ENCODE measurements at regions not wholly inside any gene's neighbourhood (a gene's known extent, or its start where the extent isn't known, plus 50 kb on each side); places are given as distances from the start of the nearest gene placed in this dataset.

DNA sequence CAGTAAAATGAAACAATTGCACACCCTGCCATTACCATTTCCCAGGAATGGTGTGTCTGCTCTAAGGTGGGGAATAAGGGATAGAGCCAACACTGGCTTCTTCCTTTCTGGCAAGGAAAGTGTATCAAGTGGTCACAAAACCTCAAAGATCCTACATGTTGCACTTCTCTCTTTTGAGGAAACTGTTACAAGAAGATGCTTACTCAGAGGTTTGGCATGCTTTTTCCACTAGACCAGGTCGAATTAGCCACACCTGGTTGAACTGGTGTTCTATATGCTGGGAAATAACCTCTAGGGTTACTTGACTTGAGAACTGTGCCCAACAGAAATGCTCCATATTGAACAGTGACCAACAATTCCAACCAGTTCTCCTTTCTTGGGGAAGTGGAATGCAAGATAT, 102.9 kb downstream of the LRRN1 start:
- H3K4me3 ChIP-seq (ENCODE audit: low read depth, low read length), result no peak overlapping the region
- DNase-seq (ENCODE audit: low read depth), result peak; percentile 46
- TF ChIP-seq, protein P1, sequence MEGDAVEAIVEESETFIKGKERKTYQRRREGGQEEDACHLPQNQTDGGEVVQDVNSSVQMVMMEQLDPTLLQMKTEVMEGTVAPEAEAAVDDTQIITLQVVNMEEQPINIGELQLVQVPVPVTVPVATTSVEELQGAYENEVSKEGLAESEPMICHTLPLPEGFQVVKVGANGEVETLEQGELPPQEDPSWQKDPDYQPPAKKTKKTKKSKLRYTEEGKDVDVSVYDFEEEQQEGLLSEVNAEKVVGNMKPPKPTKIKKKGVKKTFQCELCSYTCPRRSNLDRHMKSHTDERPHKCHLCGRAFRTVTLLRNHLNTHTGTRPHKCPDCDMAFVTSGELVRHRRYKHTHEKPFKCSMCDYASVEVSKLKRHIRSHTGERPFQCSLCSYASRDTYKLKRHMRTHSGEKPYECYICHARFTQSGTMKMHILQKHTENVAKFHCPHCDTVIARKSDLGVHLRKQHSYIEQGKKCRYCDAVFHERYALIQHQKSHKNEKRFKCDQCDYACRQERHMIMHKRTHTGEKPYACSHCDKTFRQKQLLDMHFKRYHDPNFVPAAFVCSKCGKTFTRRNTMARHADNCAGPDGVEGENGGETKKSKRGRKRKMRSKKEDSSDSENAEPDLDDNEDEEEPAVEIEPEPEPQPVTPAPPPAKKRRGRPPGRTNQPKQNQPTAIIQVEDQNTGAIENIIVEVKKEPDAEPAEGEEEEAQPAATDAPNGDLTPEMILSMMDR (conservative IDR thresholded peaks at IDR 0.05; ENCODE audit: low read depth, low read length), result no peak

DNA sequence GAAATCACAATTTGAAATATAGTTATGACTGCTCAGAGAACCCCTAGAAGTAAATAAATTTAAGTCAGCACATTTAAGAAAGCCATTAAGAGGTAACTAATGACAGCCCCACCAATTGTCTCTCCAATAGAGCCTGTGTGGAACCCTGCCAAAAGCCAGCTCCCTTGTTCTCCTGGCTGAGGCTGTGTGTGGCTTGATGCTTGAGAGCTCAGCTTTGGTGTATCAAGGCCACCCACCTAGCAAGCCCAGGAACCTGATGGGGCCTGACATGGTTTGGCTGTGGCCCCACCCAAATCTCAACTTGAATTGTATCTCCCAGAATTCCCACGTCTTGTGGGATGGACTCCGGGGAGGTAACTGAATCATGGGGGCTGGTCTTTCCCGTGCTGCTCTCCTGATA, 106.9 kb downstream of the LRRN1 start:
- no peak overlapping the region for H3K4me3 ChIP-seq (ENCODE audit: low read depth, low read length)
- no peak for DNase-seq (ENCODE audit: low read depth)
- TF ChIP-seq, protein P1 (conservative IDR thresholded peaks at IDR 0.05; ENCODE audit: low read depth, low read length), result no peak

DNA sequence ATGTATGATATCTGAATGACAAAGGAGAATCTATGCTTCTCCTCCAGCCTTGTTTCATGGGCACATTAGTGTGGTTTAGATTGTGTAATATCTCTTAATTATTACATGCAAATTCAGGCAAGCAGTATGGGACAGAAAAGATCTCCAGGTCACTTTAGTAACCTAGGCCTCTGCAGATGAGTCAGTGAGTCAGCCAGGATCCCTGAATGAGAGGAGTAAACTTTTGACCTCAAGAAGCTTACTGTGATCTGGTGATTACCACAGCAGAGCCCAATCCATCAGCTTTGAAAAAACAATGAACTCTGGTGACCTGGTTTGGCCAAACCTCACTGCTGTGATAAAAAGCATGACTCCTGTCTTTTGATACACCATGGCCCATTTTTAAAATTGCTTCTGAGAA, 107.8 kb downstream of the LRRN1 start:
- TF ChIP-seq, protein P1 (conservative IDR thresholded peaks at IDR 0.05; ENCODE audit: low read depth, low read length), result no peak
- DNase-seq (ENCODE audit: low read depth), result no peak
- H3K4me3 ChIP-seq (ENCODE audit: low read depth, low read length), result no peak overlapping the region

DNA sequence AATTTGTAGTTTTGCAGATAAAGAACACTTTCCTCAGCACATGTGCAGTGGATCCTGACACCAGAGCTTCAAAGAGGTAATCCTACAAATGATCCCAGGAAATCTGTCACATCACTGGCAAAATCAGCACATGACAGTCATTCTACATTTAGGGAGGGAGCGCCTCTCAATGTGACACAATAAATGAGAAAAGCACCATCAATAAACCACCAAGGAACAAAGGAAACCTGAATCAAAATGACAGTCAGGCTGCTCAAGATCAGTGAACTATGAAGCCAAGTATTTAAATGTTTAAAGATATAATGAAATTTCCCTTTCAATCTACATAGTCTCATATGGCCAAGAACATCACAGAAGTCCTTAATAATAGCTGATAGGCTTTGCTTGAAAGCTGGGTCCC, 119.5 kb downstream of the LRRN1 start:
- no peak overlapping the region for H3K4me3 ChIP-seq (ENCODE audit: low read depth, low read length)
- DNase-seq (ENCODE audit: low read depth), result no peak
- TF ChIP-seq, protein P1 (conservative IDR thresholded peaks at IDR 0.05; ENCODE audit: low read depth, low read length), result no peak

DNA sequence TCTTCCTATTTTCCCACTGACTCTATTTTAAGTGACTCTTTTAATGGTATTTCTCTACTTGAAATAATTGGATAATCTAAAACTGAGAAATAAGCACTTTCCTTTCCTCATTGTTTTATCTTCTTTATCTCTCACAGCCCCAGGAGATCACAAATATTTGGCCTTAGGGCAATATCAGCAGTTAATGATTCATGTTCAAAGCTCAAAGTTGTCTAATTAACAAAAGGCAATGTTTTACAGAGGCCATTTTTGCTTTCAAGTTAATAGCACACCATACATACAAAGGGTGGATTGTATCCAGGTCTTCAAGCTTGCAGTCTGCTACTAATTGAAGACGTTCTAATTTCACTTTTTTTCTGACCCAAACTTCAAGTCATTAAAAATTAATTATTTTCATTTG, 120.1 kb downstream of the LRRN1 start:
- TF ChIP-seq, protein P1 (conservative IDR thresholded peaks at IDR 0.05; ENCODE audit: low read depth, low read length), result no peak
- H3K4me3 ChIP-seq (ENCODE audit: low read depth, low read length), result no peak overlapping the region
- no peak for DNase-seq (ENCODE audit: low read depth)

DNA sequence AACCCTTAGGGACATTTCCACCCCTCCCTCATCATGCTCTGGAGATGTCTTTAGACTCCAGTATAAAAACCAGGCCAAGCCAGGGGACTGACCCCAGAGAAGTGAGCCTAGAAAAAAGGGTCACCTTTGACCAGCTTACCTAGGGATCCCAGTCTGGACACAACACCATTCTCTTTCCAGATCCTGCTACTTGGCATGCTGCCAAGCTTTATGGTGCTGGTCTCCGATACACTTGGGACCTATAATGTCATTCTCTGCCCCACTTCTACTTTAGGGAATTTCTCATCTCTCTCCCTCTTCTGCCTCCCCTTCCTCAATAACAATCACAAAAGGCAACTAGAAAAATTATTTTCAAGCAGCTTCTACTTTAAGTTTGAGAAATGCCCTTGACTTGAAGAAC, 124.4 kb downstream of the LRRN1 start:
- no peak overlapping the region for H3K4me3 ChIP-seq (ENCODE audit: low read depth, low read length)
- TF ChIP-seq, protein P1 (conservative IDR thresholded peaks at IDR 0.05; ENCODE audit: low read depth, low read length), result no peak
- DNase-seq (ENCODE audit: low read depth), result no peak

DNA sequence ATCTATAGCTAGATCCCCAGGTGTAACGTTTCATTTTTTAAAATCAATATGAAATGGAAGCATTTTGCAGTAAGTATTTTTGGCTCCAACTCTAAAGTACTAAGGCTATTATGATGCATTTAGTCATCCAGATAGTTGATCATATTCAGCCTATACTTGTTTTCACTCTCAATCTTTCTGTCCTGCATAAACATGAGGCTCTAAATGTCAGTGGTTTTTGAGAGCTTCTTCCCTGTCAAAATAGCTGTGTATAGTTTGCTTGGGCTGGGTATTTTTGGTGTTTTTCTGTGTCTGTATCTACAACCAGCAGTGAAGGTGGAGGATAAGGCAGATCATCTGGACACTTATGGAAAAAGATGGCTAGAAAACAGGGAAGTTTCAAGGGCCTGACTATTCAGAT, 128.0 kb downstream of the LRRN1 start:
- TF ChIP-seq, protein P1 (conservative IDR thresholded peaks at IDR 0.05; ENCODE audit: low read depth, low read length), result no peak
- no peak overlapping the region for H3K4me3 ChIP-seq (ENCODE audit: low read depth, low read length)
- DNase-seq (ENCODE audit: low read depth), result no peak
